Aorta (tissue), 5 donors: ENCODE measurements at regions not wholly inside any gene's neighbourhood (a gene's known extent, or its start where the extent isn't known, plus 50 kb on each side); places are given as distances from the start of the nearest gene placed in this dataset.

Source experiments
- ATAC-seq: fragments of 200-7000 bp; cut with Tn5 transposase; one replicate; pipeline ENCODE4 v1.9.1; 2022; ENCODE audit warnings: moderate library complexity; ENCODE audit not compliant: low FRiP score
- DNase-seq, 2 donors: peaks; one replicate each; pipeline ENCODE4 v3.0.0-alpha.2; 2020
- H3K27ac ChIP-seq, 2 donors: one replicate each; pipeline ENCODE4 v1.5.1; 2013; ENCODE audit warnings: low read length in 2 of 2, mild to moderate bottlenecking in 2 of 2, moderate library complexity in 2 of 2, control low read depth in 1 of 2, inconsistent platforms in 1 of 2, low read depth in 1 of 2
- H3K27me3 ChIP-seq, 2 donors: one replicate each; pipeline ENCODE4 v1.6.1; 2013; ENCODE audit warnings: control low read depth in 1 of 2, low read length in 1 of 2, mild to moderate bottlenecking in 1 of 2, moderate library complexity in 1 of 2; ENCODE audit not compliant: insufficient read depth in 2 of 2, control insufficient read depth in 1 of 2
- H3K36me3 ChIP-seq, 2 donors: one replicate each; pipeline ENCODE4 v1.6.1; 2013; ENCODE audit warnings: control low read depth in 1 of 2, low read length in 1 of 2, mild to moderate bottlenecking in 1 of 2; ENCODE audit not compliant: insufficient read depth in 2 of 2, control insufficient read depth in 1 of 2
- H3K4me1 ChIP-seq, 2 donors: one replicate each; pipeline ENCODE4 v1.6.1; 2013; ENCODE audit warnings: low read length in 2 of 2, control low read depth in 1 of 2, mild to moderate bottlenecking in 1 of 2, moderate library complexity in 1 of 2; ENCODE audit not compliant: insufficient read depth in 2 of 2, control insufficient read depth in 1 of 2
- H3K4me3 ChIP-seq, 2 donors: one replicate each; pipeline ENCODE4 v1.5.1; 2013; ENCODE audit warnings: low read length in 2 of 2, control low read depth in 1 of 2, mild to moderate bottlenecking in 1 of 2
- H3K9me3 ChIP-seq: one replicate; pipeline ENCODE4 v1.6.1; 2013; ENCODE audit warnings: mild to moderate bottlenecking, low read length; ENCODE audit not compliant: control insufficient read depth
- WGBS, 2 donors: extraction: QIAGEN DNeasy Blood & Tissue Kit; methylation state at CpG; one replicate each; pipeline ENCODE4 v1.1.7; 2013; 5-methylcytosine and 5-hydroxymethylcytosine counted together
- intact Hi-C, 2 donors: fragments of 100-400 bp; cut with DNase I; formaldehyde crosslinking; loops; one replicate each; pipeline versions ENCODE4 v1.14.2 to v1.15.0; 2022
- donor health status: healthy with polysubstance abuse.
- donor health status: Bipolar disorder and iron deficiency.
- donor health status: DM: no; HTN: no; CAD: no.
- donor health status: DM: no; HTN: no; CAD: no.
- donor health status: DM: yes; HTN: yes; CAD: no.

- no peaks in the 10 kb centered on the region for H3K4me1 ChIP-seq
- DNase-seq: no peak
- H3K27me3 ChIP-seq: no peaks in the 10 kb centered on the region
- H3K9me3 ChIP-seq: no peaks in the 10 kb centered on the region
- no peak overlapping the region for H3K27ac ChIP-seq
- intact Hi-C loops: no loop called here
- ATAC-seq: no peak
- no peaks in the 10 kb centered on the region for H3K36me3 ChIP-seq
- no peak overlapping the region for H3K4me3 ChIP-seq
- 71 to 86% methylated on average over 2 of the region's 2 CpGs for WGBS, 2 donors
These were observed 738.2 kb downstream of the BRINP1 start for GRCh38 chr9:118630931-118631595.

- H3K27ac ChIP-seq: no peak overlapping the region
- WGBS, 2 donors: 69 to 75% methylated on average over 4 of the region's 4 CpGs
- no peaks in the 10 kb centered on the region for H3K36me3 ChIP-seq
- H3K27me3 ChIP-seq: no peaks in the 10 kb centered on the region
- ATAC-seq: no peak
- DNase-seq: no peak
- H3K9me3 ChIP-seq: no peaks in the 10 kb centered on the region
- no peak overlapping the region for H3K4me3 ChIP-seq
- H3K4me1 ChIP-seq: no peaks in the 10 kb centered on the region
- intact Hi-C loops: no loop called here
These were observed 737.3 kb downstream of the BRINP1 start for GRCh38 chr9:118631956-118632355.

- ATAC-seq: no peak
- intact Hi-C loops: no loop called here
- WGBS, 2 donors: 20 to 35% methylated on average over 3 of the region's 3 CpGs
These were observed 733.8 kb downstream of the BRINP1 start for GRCh38 chr9:118635416-118635815.

GRCh38 chr9:118637681-118638080 is 731.6 kb downstream of the BRINP1 start:
- Histone ChIP-seq H3K27me3 (no peaks in the 10 kb centered on the region), H3K36me3 (no peaks in the 10 kb centered on the region), H3K4me3 (no peak overlapping the region), H3K9me3 (no peaks in the 10 kb centered on the region), H3K27ac (no peak overlapping the region), H3K4me1 (no peaks in the 10 kb centered on the region)
- ATAC-seq (no peak), DNase-seq (no peak)
- WGBS, 2 donors: 86% methylated on average over 2 of the region's 2 CpGs
- intact Hi-C loops: no loop called here

More at GRCh38 chr9:118635416-118635815, 733.8 kb downstream of the BRINP1 start:
- Histone ChIP-seq H3K36me3 (no peaks in the 10 kb centered on the region), H3K4me3 (no peak overlapping the region), H3K27ac (no peak overlapping the region), H3K9me3 (no peaks in the 10 kb centered on the region), H3K4me1 (no peaks in the 10 kb centered on the region), H3K27me3 (no peaks in the 10 kb centered on the region)
- no peak for DNase-seq

GRCh38 chr9:118640836-118641560 is 728.2 kb downstream of the BRINP1 start:
- intact Hi-C loops: no loop called here
- no peaks in the 10 kb centered on the region for H3K36me3 ChIP-seq
- H3K27me3 ChIP-seq: no peaks in the 10 kb centered on the region
- DNase-seq (no peak), ATAC-seq (no peak)
- H3K9me3 ChIP-seq: no peaks in the 10 kb centered on the region
- WGBS, 2 donors: 54 to 58% methylated on average over 7 of the region's 7 CpGs
- H3K27ac ChIP-seq: no peak overlapping the region
- H3K4me3 ChIP-seq: no peak overlapping the region
- peaks cover 0 to 1% of the 10 kb centered on the region in 2 donors for H3K4me1 ChIP-seq

DNA sequence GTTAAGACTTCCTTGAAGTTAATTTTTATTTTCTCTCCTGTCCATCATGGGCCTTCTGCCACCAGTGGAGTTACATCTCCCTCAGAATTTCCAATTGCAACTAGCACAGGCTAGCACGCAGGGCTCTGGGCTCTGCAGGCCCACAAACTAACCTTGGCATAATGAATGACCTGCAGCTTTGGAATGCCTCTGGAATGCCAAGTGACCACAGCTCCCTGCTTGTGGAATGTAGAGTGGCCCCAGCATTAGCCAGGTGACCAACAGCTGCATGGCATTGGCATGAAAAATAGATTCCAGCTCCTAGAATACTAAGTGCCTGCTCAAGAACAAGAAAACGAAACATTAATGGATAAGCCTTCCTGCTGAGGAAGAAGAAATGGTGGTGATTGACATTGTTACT is 726.1 kb downstream of the BRINP1 start:
- H3K27ac ChIP-seq: no peak overlapping the region
- ATAC-seq: no peak
- H3K4me3 ChIP-seq: no peak overlapping the region
- H3K36me3 ChIP-seq: no peaks in the 10 kb centered on the region
- H3K27me3 ChIP-seq: no peaks in the 10 kb centered on the region
- H3K4me1 ChIP-seq: peaks cover 0 to 1% of the 10 kb centered on the region in 2 donors
- DNase-seq: peak in 1 of 2 donors; percentile 53
- H3K9me3 ChIP-seq: peaks cover 4% of the 10 kb centered on the region
- intact Hi-C loops: no loop called here
- 17 to 24% methylated on average over 2 of the region's 2 CpGs for WGBS, 2 donors

GRCh38 chr9:118644066-118644465 is 725.2 kb downstream of the BRINP1 start:
- peaks cover 0 to 1% of the 10 kb centered on the region in 2 donors for H3K4me1 ChIP-seq
- ATAC-seq (no peak), DNase-seq (no peak)
- no peak overlapping the region for H3K27ac ChIP-seq
- intact Hi-C loops: no loop called here
- no peaks in the 10 kb centered on the region for H3K36me3 ChIP-seq
- 90 to 95% methylated on average over 1 of the region's 1 CpG for WGBS, 2 donors
- no peaks in the 10 kb centered on the region for H3K27me3 ChIP-seq
- H3K9me3 ChIP-seq: peaks cover 4% of the 10 kb centered on the region
- no peak overlapping the region for H3K4me3 ChIP-seq

DNA sequence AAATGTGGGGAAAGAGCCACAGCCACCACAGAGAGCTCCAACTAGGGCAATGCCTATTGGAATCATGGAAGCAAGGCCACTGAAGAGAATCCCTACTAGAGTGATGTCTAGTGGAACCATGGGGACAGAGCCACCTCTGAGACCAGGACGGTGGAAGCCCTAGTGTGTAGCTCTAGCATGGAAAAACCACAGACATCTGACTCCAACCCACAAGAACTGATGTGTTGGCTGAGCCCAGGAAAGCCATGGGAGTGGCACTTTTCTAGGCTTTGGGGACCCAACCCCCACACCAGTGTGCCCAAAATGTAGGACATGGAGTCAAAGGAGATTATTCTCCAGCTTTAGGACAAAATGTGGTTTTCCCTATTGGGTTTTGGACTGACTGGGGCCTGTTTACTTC is 721.9 kb downstream of the BRINP1 start:
- no peak overlapping the region for H3K4me3 ChIP-seq
- H3K9me3 ChIP-seq: peaks cover 4% of the 10 kb centered on the region
- ATAC-seq (no peak), DNase-seq (no peak)
- H3K27ac ChIP-seq: no peak overlapping the region
- no peaks in the 10 kb centered on the region for H3K36me3 ChIP-seq
- H3K4me1 ChIP-seq: peaks cover 0 to 1% of the 10 kb centered on the region in 2 donors
- H3K27me3 ChIP-seq: no peaks in the 10 kb centered on the region
- 66 to 71% methylated on average over 1 of the region's 1 CpG for WGBS, 2 donors
- intact Hi-C loops: no loop called here

GRCh38 chr9:118650417-118650816 is 718.8 kb downstream of the BRINP1 start:
- DNase-seq (no peak), ATAC-seq (no peak)
- H3K27ac ChIP-seq: no peak overlapping the region
- no peaks in the 10 kb centered on the region for H3K4me1 ChIP-seq
- peaks cover 4% of the 10 kb centered on the region for H3K9me3 ChIP-seq
- no peaks in the 10 kb centered on the region for H3K36me3 ChIP-seq
- H3K4me3 ChIP-seq: no peak overlapping the region
- intact Hi-C loops: loop anchor here in 1 of 2 donors (10.0 kb wide), 1 partner anchor 64 kb away; no protein-coding TSS in a partner anchor
- H3K27me3 ChIP-seq: no peaks in the 10 kb centered on the region
